ENCODE measurements at regions not wholly inside any gene's neighbourhood (a gene's known extent, or its start where the extent isn't known, plus 50 kb on each side); places are given as distances from the start of the nearest gene placed in this dataset.

DNA sequence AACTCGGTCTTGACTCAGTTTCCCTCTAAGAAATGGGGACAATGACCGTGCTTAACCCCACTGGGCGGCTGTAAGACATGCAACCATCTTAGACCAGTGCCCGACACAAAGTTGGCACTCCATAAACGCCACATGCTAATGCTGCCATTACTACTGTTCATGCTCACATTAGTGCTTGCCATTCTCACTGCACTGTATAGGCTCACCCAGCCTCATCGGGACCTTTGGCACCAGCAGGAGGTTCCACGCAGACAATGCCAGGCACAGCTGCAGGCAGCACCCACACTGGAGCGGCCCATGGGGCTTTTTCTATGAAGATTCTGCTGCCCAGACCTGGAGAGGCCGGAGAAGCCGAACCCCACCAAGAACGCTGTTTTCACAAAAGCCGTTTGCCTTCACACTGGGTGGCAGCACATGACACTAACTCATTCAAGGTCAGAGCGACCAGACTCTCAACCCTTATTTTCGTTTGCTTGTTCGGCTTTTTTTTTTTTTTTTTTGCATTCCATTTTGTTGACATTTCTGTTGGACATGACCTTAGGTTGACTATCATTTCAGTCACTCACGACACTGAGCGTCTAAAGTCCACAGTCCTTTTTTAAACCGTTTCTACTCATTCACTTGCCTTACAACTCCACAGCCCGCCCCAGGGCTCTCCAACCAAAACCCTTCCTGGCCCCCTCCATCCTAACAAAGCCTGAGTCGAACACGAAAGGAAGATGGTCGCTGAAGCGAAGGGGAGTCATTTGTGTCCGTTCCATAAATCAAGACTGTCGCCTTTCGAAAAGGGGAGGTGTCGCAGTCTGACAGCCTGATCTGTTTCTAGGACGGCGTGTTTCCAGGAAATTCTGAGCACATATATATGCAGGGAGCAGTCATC lies 124.4 kb upstream of the RNF32 start (continued):
- TF ChIP-seq SIN3B (IDR thresholded peaks at IDR 0.05; ENCODE audit: low read length) (no peak), NKX3-1 (CRISPR knock-in tag; IDR thresholded peaks at IDR 0.05) (no peak), ZSCAN30 (CRISPR knock-in tag; IDR thresholded peaks at IDR 0.05) (no peak), SRSF1 (optimal IDR thresholded peaks at IDR 0.05; ENCODE audit: low read depth, low read length) (no peak), ZSCAN12 (CRISPR knock-in tag; IDR thresholded peaks at IDR 0.05) (no peak), ZNF788 (CRISPR knock-in tag; IDR thresholded peaks at IDR 0.05; ENCODE audit: borderline replicate concordance) (no peak; the same call in 1 of the 2 replicates), YEATS2 (CRISPR knock-in tag; IDR thresholded peaks at IDR 0.05; ENCODE audit: borderline replicate concordance) (no peak), HNRNPK (IDR thresholded peaks at IDR 0.05; ENCODE audit: low read depth, low read length, poor library complexity, severe bottlenecking) (no peak), MAFF (IDR thresholded peaks at IDR 0.05; ENCODE audit: low read depth, low read length) (no peak), ZNF691 (CRISPR knock-in tag; IDR thresholded peaks at IDR 0.05; ENCODE audit: borderline replicate concordance, low read depth) (0 out of 2 replicates have a peak, but pooled peaks have one; percentile 29), PRPF4 (IDR thresholded peaks at IDR 0.05; ENCODE audit: low read depth, low read length, poor library complexity, severe bottlenecking) (no peak), ZNF710 (CRISPR knock-in tag; IDR thresholded peaks at IDR 0.05; ENCODE audit: borderline replicate concordance) (peak; percentile 68; the same call in 1 of the 2 replicates), ZNF430 (CRISPR knock-in tag; IDR thresholded peaks at IDR 0.05) (no peak), MAFG (CRISPR knock-in tag; IDR thresholded peaks at IDR 0.05) (no peak), ARNT (IDR thresholded peaks at IDR 0.05) (no peak), SAP130 (CRISPR knock-in tag; IDR thresholded peaks at IDR 0.05; ENCODE audit: low read depth) (peak; percentile 73), AKAP8 (CRISPR knock-in tag; IDR thresholded peaks at IDR 0.05) (no peak), ZNF138 (CRISPR knock-in tag; IDR thresholded peaks at IDR 0.05; ENCODE audit: low read depth) (no peak), ZNF468 (CRISPR knock-in tag; IDR thresholded peaks at IDR 0.05) (0 out of 2 replicates have a peak, but pooled peaks have one; percentile 35), THAP7 (CRISPR knock-in tag; IDR thresholded peaks at IDR 0.05) (no peak), MATR3 (CRISPR knock-in tag; IDR thresholded peaks at IDR 0.05) (no peak)
- TF ChIP-seq, protein P1, sequence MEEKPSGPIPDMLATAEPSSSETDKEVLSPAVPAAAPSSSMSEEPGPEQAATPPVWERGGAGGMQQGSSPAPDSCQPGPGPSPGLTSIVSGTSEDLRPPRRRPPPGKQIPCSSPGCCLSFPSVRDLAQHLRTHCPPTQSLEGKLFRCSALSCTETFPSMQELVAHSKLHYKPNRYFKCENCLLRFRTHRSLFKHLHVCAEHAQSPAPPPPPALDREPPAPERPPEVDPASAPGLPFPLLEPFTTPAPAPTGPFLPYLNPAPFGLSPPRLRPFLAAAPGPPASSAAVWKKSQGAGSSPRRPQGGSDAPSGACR (CRISPR knock-in tag; IDR thresholded peaks at IDR 0.05) = no peak
- TF ChIP-seq, protein P2, sequence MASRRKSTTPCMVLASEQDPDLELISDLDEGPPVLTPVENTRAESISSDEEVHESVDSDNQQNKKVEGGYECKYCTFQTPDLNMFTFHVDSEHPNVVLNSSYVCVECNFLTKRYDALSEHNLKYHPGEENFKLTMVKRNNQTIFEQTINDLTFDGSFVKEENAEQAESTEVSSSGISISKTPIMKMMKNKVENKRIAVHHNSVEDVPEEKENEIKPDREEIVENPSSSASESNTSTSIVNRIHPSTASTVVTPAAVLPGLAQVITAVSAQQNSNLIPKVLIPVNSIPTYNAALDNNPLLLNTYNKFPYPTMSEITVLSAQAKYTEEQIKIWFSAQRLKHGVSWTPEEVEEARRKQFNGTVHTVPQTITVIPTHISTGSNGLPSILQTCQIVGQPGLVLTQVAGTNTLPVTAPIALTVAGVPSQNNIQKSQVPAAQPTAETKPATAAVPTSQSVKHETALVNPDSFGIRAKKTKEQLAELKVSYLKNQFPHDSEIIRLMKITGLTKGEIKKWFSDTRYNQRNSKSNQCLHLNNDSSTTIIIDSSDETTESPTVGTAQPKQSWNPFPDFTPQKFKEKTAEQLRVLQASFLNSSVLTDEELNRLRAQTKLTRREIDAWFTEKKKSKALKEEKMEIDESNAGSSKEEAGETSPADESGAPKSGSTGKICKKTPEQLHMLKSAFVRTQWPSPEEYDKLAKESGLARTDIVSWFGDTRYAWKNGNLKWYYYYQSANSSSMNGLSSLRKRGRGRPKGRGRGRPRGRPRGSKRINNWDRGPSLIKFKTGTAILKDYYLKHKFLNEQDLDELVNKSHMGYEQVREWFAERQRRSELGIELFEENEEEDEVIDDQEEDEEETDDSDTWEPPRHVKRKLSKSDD (CRISPR knock-in tag; IDR thresholded peaks at IDR 0.05; ENCODE audit: low read depth) = no peak

All from HepG2 (cell line).